HEK293T (cell line): ENCODE measurements at regions not wholly inside any gene's neighbourhood (a gene's known extent, or its start where the extent isn't known, plus 50 kb on each side); places are given as distances from the start of the nearest gene placed in this dataset.

Experiments used
- ELF4 ChIP-seq: fragments of 450-650 bp; IDR thresholded peaks from 2 replicates; pipeline ENCODE4 v1.6.1; 2017; ENCODE audit warnings: antibody characterized with exemption
- FOXA1 ChIP-seq: fragments of 450-650 bp; IDR thresholded peaks from 2 replicates; pipeline ENCODE4 v1.6.1; 2016; ENCODE audit warnings: mild to moderate bottlenecking
- FOXM1 ChIP-seq: fragments of 450-650 bp; IDR thresholded peaks from 2 replicates; pipeline ENCODE4 v1.6.1; 2017; ENCODE audit warnings: mild to moderate bottlenecking, borderline replicate concordance
- SP1 ChIP-seq: fragments of 450-650 bp; IDR thresholded peaks from 2 replicates; pipeline ENCODE4 v1.6.1; 2017
- TARDBP ChIP-seq: fragments of 450-650 bp; IDR thresholded peaks from 2 replicates; pipeline ENCODE4 v1.6.1; 2016

- TF ChIP-seq FOXA1: no peak
- TF ChIP-seq FOXM1: no peak
- no peak for TF ChIP-seq SP1
- no peak for TF ChIP-seq TARDBP
- TF ChIP-seq ELF4: no peak
Observed at GRCh38 chr4:114100288-114101031, 121.0 kb upstream of the ARSJ start.
